Loucy (cell line): ENCODE measurements at regions not wholly inside any gene's neighbourhood (a gene's known extent, or its start where the extent isn't known, plus 50 kb on each side); places are given as distances from the start of the nearest gene placed in this dataset.

Experiments
- EZH2phosphoT487 ChIP-seq: fragments of 200-600 bp; IDR thresholded peaks from 2 replicates; pipeline ENCODE4 v1.6.1; 2018; ENCODE audit warnings: antibody characterized with exemption, mild to moderate bottlenecking, moderate library complexity, borderline replicate concordance
- TF ChIP-seq, protein P1 (sequence below): fragments of 200-600 bp; sonication (generic); conservative IDR thresholded peaks from 2 replicates; pipeline ENCODE4 v1.5.1; 2014; ENCODE audit warnings: mild to moderate bottlenecking, antibody characterized with exemption, low read length

DNA sequence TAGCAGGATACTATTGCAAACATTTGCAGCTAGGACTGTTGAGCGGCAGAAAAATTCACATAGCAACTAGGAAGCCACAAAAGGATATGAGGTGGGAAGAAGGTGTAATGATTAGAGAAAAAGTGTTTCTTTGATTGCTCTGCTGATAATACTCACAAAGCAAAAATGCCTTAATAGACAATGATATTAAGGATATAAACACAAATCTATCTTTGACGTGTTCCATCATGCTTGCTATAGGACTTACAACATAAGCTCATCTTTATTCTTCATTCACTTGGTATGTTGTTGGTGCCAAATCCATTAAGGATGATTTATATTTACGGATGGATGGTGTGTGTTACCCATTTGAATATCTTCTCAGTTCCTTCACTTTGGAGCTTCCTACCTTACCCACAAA, 309.3 kb downstream of the GPR37 start:
- TF ChIP-seq, protein P1, sequence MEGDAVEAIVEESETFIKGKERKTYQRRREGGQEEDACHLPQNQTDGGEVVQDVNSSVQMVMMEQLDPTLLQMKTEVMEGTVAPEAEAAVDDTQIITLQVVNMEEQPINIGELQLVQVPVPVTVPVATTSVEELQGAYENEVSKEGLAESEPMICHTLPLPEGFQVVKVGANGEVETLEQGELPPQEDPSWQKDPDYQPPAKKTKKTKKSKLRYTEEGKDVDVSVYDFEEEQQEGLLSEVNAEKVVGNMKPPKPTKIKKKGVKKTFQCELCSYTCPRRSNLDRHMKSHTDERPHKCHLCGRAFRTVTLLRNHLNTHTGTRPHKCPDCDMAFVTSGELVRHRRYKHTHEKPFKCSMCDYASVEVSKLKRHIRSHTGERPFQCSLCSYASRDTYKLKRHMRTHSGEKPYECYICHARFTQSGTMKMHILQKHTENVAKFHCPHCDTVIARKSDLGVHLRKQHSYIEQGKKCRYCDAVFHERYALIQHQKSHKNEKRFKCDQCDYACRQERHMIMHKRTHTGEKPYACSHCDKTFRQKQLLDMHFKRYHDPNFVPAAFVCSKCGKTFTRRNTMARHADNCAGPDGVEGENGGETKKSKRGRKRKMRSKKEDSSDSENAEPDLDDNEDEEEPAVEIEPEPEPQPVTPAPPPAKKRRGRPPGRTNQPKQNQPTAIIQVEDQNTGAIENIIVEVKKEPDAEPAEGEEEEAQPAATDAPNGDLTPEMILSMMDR: no peak
- TF ChIP-seq EZH2phosphoT487: no peak
